A549 (cell line): ENCODE measurements at regions not wholly inside any gene's neighbourhood (a gene's known extent, or its start where the extent isn't known, plus 50 kb on each side); places are given as distances from the start of the nearest gene placed in this dataset.

Source experiments
- CTCF ChIP-seq: fragments of >200 bp; sonication (Bioruptor Twin); formaldehyde crosslinking; IDR thresholded peaks from 3 replicates; pipeline ENCODE4 v1.5.1; 2016
- POLR2A ChIP-seq: IDR thresholded peaks from 2 replicates; pipeline ENCODE4 v1.6.1; 2012; ENCODE audit warnings: mild to moderate bottlenecking, low read length

GRCh38 chr13:54597540-54598088, 1569.0 kb downstream of the OLFM4 start:
- TF ChIP-seq POLR2A = no peak
- TF ChIP-seq CTCF = no peak
